Prostate gland (tissue), 2 donors: ENCODE measurements at regions not wholly inside any gene's neighbourhood (a gene's known extent, or its start where the extent isn't known, plus 50 kb on each side); places are given as distances from the start of the nearest gene placed in this dataset.
"Not testable (repeated sequence)": the region's sequence is repeated elsewhere in the genome, so short reads cannot be mapped to it uniquely, and the experiment has no call there.

Experiments used
- POLR2AphosphoS5 ChIP-seq: sonication (generic); formaldehyde crosslinking; IDR thresholded peaks from one replicate; pipeline ENCODE4 v1.6.1; 2017; ENCODE audit warnings: antibody characterized with exemption
- TF ChIP-seq, protein P1 (sequence below), 4 experiments: fragments of 200-600 bp in 2 of 4; fragments of 450-650 bp in 2 of 4; sonication (generic) in 2 of 4; IDR thresholded peaks; 1 replicate in 3 of 4; 2 replicates in 1 of 4; pipeline ENCODE4 v1.5.1; 2016 to 2019; ENCODE audit warnings: antibody characterized with exemption in 4 of 4, mild to moderate bottlenecking in 2 of 4, moderate library complexity in 2 of 4

DNA sequence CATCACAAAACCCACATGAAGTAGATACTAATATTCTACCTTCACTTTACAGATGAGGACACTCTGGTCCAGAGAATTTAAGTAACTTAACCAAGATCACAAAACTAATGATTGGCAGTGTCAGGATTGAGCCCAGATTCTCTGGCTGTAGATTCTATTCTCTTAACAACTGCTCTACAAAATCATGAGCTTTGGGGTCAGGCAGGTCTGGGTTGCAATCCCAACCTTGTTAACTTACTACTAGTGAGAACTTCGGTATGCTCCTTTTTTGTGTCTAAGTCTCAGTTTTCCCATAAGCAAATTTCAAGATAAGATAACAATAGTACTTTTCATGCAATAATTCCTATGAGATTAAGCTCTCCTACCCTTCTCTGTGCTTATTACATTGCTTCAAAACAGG lies 127.5 kb downstream of the SPDYE17 start:
- TF ChIP-seq, protein P1, sequence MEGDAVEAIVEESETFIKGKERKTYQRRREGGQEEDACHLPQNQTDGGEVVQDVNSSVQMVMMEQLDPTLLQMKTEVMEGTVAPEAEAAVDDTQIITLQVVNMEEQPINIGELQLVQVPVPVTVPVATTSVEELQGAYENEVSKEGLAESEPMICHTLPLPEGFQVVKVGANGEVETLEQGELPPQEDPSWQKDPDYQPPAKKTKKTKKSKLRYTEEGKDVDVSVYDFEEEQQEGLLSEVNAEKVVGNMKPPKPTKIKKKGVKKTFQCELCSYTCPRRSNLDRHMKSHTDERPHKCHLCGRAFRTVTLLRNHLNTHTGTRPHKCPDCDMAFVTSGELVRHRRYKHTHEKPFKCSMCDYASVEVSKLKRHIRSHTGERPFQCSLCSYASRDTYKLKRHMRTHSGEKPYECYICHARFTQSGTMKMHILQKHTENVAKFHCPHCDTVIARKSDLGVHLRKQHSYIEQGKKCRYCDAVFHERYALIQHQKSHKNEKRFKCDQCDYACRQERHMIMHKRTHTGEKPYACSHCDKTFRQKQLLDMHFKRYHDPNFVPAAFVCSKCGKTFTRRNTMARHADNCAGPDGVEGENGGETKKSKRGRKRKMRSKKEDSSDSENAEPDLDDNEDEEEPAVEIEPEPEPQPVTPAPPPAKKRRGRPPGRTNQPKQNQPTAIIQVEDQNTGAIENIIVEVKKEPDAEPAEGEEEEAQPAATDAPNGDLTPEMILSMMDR (IDR thresholded peaks at IDR 0.05): not testable (repeated sequence)
- TF ChIP-seq POLR2AphosphoS5: not testable (repeated sequence)
